RCC 7860 (cell line): ENCODE measurements at regions not wholly inside any gene's neighbourhood (a gene's known extent, or its start where the extent isn't known, plus 50 kb on each side); places are given as distances from the start of the nearest gene placed in this dataset.

ENCODE experiments used
- DNase-seq: peaks from one replicate; pipeline ENCODE4 v3.0.0-alpha.2; 2015; ENCODE audit warnings: low spot score
- FAIRE-seq: peaks from 2 replicates; lab custom pipeline; 2012; peaks lifted over from hg19 to GRCh38; lab: Jason Lieb, UNC

DNA sequence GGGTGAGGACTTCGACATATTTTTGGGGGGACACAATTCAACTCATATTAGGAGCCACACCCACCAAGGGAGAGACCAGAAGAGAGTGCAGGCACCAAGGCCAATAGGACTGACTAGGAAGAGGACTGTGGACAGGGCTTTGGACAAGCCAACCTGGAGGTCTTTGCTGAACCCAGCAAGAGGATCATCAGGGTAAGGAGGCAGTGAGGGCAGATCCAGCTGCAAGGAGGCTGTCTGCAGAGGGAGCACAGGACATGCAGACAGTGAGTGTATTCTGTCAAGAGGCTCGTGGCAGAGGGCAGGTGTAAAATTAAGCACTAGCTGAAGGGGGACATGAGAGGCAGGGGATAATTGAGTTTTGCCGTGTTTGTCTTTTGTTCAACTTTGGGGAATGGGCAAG is 83.4 kb upstream of the MGMT start:
- DNase-seq = no peak
- no peak for FAIRE-seq

DNA sequence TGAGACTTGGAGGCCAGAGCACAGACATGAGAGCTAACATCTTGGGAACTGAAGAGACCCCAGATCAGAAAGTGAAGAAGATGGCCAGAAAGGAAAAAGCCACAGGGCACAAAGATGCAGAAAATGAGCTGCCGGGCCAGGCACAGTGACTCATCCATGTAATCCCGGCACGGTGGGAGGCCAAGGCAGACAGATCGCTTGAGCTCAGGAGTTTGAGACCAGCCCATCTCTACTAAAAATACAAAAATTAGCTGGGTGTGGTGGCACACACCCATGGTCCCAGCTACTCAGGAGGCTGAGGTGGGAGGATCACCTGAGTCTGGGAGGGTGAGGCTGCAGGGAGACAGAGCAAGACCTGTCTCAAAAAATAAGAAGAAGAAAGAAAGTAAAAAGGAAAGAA is 81.4 kb upstream of the MGMT start:
- no peak for FAIRE-seq
- DNase-seq = no peak

DNA sequence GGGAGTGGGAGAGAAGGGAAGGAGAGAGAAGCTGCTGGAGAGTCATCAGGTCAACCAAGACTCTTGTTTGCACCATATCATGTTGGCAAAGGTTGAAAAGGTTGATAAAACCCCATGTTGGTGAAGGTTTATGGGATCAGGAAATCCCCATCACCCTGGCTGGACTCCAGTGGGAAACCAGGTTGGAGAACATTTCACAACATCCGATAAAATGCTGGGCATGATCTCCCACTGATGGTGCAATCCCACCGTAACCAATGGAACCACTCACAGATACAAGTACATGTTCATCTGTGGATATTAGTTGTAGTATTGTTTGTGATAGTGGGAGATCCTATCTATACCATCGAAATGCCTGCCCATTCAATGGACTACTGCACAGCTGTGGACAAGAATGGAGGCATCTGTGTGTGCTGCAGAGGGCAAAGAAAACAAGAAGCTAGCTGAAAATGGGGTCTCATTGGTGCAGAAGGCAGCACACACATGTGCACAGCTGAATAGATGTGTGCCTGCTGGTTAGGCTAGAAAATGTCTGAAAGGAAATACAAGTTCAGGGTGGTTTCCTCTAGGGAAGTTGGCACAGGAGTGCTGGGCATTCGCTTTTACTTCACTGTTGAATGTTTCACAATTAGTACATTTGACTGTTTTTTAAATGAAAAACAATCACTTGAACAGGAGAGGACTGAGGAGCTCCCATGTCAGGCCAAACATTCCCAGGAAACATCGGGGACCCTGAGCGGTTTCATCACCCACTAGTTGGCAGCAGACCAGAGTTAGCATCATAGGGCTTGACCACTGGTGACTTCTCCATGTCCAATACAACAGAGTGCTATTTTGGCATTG is 80.4 kb upstream of the MGMT start:
- FAIRE-seq = no peak
- no peak for DNase-seq

DNA sequence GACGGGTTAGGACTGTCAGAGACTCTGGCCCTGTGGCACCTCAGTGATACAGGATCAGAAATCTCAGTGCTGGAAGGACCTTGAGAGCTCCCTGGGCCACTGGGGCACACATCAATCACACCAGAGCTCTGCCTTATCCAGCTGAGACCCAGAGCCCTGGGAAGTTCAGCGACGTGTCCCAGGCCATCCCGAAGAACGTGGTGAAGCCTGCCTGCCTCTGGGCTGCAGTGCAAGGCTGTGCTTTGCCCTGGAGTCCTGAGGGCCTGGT is 79.8 kb upstream of the MGMT start:
- DNase-seq (no peak), FAIRE-seq (no peak)

DNA sequence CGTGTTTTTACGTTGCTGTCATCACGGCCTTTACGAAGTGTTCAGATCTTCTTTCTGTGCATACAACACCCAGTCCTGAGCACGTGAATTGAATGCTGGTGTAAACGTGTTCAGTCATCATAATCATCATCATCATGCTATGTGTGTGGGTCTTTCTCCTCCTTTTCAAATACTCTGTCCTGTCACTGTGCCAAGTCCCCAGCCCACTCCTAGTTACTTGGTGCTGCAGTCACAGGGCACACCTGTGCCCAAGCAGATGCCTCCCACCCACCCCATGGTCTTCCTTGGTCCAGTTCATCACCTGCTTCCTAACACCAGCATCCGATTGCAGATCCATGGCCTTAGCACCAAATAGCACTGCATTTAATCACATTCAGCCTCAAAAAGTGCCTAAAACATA is 78.6 kb upstream of the MGMT start:
- DNase-seq (no peak), FAIRE-seq (no peak)

DNA sequence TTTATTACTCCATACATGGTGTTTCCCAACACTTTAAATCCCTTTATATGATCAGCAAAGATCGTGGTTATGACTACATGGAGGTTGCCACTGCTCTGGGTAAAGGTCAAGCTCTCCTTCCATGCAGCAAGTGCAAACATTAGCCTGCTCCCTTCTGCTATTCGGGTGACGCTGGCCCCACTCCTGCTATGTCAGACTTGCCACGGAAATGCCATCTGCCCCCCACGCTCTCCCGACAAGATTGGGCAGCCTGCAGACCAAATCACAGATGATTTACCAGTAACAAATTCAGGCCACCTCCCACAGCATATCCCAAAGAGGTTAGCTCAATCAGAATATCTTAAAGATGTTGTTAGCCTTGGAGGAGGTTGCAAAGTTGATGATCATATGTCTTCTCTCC is 77.8 kb upstream of the MGMT start:
- FAIRE-seq = no peak

DNA sequence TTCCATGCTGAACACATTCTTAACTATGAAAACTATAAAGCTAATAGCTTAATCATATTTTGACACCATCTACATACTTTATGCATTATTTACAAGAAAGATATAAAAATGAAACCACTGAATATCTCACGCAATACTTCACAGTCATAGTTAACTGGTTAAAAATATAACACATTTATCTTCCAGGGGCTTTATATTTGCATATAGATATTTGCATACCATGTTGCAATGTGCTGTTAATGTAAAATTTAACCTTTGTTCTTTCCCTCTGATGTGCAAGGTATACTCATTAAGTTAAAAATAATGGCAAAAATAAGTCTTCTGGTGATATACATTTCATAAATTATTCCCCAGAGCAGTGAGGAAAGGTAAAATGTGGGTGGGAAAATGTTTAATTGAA is 76.9 kb upstream of the MGMT start:
- FAIRE-seq (no peak), DNase-seq (no peak)

More for the DNA sequence above, 77.8 kb upstream of the MGMT start:
- DNase-seq = no peak

DNA sequence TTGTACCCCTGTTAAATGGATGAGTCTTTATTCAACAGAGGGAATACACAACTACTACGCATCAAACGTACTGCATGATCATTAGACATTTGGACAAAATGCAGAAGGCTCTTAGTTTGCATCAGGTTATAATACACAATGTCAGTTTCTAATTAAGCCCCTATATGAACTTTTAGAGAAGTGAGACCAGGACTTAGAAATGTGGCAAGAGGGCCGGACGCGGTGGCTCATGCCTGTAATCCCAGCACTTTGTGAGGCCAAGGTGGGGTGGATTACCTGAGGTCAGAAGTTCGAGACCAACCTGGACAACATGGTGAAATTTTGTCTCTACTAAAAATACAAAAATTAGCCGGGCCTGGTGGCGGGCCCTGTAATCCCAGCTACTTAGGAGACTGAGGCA is 76.3 kb upstream of the MGMT start:
- FAIRE-seq = no peak
- no peak for DNase-seq

DNA sequence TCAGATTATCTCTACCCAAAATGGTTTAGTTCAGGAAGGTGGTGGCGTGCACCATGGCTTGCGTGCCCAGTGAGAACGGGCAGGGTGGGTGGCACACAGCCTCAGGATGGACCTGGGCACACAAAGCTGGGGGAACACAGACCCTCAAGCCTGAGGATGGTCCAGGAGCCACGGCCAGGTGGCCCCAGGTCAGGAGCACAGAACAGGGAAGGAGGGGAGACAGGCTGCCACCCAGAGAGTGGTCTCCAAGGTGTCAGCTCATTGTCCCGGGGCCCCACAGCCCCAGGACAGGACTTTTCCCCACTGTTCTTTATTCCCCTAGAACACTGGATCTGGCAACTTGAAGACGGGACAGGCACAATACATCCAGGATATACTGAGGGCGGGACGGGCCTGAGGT is 75.6 kb upstream of the MGMT start:
- FAIRE-seq (no peak), DNase-seq (no peak)

DNA sequence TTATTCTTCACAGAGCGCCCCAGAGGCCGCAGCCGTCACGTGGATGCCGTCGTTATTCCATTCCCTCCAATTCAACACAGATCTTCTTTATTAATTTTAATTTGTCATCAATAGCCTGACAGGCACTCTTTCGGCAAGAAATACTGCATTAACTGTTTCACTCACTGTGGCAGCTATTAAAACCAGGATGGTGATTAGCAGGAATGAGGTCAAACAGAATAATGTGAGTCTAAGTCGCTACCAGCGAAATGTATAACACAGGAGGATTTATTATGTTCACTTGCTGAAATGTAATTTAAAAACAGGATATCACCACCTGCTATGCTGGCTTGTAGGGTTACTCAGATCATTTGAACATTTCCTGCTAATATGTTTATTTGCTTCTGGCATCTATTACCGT is 74.2 kb upstream of the MGMT start:
- no peak for FAIRE-seq
- no peak for DNase-seq

DNA sequence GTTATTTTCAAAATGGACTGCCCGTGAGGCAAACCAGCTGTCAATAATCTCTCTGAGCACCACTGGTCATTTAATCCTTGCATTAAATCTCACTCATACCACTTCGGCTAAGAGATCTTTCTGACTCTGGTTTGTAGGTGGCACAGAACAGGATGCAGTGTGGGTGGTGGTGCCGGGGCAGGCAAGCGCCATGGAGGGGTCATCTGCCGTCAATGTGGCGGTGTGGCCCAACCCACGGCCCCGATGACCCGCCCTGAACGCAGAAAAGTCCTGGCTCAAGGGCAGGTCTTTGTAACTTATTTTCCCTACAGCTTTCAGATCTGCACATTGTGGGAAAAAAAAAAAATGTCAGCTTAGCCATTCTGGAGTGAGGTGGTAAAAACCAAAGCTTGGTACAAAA is 73.2 kb upstream of the MGMT start:
- no peak for FAIRE-seq
- DNase-seq = no peak

DNA sequence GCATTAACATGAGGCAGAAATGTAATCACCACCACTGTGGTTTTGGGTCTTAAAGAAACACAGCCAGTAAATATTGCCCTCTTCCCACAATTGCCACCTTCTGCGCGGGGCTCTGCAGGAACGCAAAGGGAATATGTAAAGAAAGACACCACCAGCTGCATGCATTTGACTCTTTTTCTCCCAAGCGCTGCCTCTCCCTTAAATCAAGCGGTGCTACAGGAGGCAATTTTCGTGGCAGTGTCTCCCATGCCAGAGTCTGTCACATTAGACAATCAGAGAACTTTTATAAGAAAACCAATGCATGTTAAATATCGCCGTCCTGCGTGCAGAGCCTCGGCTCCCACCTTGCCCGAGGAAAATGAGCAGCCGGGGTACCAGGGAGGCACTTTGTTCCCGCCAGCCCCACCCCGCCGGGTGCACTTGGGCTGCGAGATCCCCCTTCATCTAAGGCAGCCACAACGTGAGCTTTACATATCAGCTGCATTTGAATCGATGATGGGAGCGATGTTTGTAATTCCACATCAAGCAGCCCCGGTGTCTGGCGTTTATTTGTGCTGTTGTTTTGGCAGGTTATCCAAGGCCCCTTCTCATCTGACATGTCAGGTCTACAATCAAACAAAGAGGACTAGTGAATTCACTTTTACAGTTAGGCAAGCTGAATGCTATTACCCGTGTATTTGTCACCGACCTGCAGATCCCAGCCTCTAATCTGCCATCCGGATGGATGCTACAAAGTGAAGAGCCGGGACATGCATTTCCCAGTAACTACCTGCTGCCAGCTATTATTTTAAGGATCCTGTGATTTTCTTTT is 72.3 kb upstream of the MGMT start:
- DNase-seq (no peak), FAIRE-seq (no peak)

DNA sequence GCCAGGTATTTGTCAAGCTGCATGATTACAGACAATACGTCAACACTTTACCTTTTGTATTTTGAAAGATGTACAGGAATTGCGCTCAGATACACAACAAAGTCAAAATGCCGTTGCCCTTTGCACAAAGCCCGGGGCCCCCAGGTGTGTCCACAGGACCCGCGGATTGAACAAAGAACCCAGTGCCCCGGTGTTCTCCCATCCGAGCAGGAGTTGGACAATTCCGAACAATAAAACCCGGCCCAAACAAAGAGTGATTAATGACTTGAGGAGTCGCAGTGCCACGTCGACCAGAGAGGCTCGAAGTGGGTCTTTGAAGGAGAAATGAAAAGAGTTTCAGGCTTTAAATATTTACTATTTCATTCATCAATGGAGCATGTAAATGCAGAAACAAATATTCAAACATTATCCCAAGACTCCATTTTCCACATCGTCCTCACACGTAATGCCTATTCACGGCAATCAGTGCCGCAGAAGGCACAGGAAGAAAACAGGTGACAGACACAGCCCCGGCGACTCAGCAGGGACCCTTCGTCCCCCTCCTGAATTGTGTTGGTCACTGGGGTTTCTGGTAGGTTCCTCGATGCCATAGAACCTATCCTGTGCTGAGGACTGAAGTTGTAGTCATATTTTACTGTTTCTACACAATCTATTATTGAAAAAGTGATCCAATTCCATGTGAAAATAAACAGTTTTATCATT is 70.9 kb upstream of the MGMT start:
- DNase-seq (no peak), FAIRE-seq (no peak)

DNA sequence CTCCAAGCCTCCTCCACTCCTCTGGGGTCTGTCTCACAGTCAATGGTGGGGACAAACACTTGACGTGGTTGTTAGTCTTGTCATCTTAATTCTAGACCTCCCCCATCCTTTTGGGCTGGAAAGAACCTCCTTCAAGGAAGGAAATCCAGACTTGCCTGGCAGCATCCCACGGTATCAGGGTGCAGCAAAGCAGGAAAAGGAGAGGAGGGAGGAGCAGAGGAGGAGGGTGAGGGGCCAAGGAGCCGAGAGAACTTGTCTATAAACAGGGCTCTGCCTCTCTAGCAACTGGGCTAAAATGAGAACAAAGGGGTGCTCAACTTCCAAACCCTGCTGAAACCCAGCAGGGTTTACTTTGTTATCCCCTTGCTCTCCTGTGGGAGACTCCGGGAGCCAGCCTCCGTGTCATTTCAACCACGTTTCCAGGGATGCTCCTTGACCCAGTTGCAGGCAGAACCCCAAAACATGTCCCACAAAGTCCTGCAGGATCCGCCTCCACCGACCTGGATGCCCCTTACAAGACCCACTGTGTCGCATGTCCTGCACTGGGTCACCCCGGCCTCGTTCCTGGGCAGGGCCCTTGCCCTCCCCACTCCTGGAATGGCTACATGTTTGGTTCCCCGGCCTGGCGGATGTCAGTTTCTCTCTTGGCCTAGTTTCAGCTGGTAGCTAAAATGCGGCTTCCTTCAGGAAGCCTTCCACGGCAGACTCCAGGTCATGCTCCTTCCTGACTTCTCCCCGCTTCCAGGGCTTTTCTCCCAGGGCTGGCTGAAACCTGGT is 69.7 kb upstream of the MGMT start:
- no peak for DNase-seq
- no peak for FAIRE-seq

DNA sequence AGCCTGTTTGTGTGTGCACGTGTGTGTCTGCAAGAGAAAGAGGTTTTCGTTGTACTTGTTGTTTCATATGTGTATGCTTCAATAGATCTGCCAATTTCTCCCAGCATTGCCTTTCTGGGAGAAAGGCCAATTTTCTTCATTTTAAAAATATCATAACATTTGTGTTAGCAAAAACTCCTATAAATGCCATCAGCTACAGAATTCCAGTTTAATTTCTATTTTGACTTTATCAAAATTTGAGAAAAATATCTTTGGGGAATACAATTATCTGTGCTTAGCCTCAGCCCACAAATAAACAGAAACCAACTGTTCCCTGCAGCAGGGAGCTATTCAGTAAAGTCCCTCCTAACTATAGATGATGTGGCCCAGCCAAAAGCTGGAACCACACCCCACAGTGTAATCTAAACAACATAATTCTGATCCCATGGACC is 68.3 kb upstream of the MGMT start:
- DNase-seq = no peak
- FAIRE-seq = no peak

DNA sequence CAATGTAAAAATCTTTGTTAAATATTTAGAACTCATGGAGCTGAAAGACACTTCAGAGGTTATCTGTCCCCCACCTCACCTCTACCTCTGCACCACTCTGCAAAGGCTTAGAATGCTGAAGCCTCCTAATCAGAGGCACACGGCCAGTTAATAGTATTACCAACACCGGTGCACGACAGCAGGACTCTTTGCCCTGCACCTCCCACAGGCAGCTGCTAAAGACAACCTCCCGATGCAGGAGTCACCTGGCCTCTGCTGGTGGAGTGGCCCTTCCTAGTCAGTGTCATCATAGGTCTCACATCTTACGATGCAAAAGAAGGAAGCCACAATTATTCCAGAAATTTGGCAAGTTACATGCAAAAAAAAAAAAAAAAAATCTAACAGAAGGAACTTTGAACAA is 66.6 kb upstream of the MGMT start:
- DNase-seq (no peak), FAIRE-seq (no peak)

DNA sequence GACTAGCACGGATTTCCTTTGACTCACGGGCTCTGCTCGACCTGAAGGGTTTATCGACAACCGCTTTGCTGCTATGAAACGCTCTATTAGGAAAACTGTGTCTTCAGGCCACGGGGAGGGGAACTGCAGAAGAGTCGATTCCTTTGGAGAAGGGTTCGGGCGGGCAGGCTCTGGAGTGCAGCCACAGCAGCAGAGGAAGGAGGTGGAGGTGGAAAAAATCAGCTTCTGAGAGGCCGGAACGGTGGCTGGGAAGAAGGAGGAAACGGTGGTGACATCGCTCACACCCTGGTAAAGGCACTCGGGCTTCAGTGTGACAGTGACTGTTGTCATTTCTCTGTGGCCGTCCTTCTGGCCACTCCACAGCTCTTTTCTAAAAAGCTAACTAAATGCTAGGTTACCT is 64.6 kb upstream of the MGMT start:
- FAIRE-seq (no peak), DNase-seq (no peak)

DNA sequence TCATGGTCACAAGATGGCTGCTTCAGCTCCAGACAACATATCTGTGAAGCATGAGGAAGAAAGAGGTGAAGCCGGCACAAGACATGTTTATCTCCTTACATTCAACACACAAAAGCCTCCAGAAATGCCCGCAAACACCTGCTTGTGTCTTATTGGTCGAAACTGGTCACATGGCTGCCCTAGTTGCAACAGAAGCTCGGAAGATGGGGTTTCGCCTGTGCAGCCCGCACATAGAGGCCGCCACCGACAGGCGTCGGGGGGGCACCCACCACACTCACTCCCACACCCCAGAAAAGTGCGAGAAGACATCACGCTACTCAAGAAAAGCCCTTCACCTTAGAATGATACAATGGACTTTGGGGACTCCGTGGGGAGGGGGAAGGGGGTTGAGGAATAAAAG is 63.0 kb upstream of the MGMT start:
- FAIRE-seq (no peak), DNase-seq (no peak)

DNA sequence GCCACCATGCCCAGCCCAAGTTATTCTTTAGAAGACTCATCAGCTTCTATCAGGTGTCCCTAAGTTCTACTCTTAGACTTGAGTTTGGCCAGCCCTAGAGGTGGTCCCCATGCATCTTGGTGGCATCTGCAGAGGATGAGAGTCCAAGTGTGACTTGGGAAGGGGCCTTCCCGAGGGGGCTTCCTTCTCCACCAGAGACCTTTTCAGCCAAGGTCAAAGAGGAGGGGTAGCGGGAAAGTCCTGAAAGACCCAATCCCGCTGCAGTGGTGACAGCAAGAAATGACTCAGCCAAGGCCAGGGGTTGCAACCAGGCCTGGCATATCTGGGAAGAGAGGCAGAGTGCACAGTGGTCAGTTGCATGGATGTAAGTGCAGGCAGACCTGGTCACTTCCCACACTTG is 61.7 kb upstream of the MGMT start:
- DNase-seq = no peak
- no peak for FAIRE-seq

DNA sequence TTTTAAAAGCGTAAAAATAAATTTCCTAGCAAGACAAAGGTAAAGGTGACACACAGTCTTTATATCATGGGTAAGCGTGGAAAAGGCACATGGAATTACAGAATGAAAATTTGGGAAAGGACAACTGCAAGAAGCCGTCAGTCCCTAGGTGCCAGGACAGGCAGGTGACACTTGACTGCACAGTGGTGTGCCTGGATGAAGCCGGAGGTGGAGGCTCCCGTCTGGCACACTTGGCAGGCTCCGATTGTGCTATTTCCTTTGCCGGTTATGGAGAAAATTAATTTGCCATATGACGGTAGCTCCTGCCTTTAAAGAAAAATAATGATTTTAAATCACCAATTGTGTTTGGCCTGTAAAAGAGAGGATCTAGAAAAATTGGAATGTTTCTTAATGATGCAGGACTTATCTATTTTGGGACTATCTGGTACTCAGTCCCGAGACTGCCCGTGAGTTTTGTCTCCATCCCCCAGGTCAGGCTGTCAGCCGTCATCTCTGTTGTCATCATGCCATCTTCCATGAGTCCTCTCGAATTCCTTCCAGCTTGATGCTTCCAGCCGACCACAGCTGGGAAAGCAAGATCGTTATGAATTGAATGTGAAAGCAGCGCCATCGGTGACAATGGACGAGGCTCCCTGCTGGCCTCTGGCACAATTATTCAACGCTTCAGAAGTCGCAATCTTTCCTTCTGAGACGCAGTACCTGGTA is 56.2 kb upstream of the MGMT start:
- DNase-seq = no peak
- no peak for FAIRE-seq

DNA sequence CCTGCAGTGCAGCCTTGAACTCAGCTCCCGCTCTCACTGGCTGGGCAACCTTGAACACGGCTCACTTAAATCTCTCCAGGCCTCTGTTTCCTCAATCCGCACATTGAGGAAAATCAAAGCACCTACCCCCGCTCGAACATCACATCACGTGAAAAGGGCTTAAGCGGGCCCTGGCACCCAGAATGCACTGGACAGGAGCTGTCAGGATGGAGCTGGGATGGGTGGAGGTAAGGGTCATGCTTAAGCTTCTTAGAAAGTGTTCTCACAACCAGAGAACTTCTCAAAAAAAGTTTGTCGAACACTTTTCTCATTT is 55.7 kb upstream of the MGMT start:
- FAIRE-seq (no peak), DNase-seq (no peak)
